NAMALWA (cell line): ENCODE measurements at regions not wholly inside any gene's neighbourhood (a gene's known extent, or its start where the extent isn't known, plus 50 kb on each side); places are given as distances from the start of the nearest gene placed in this dataset.
"Not testable (repeated sequence)": the region's sequence is repeated elsewhere in the genome, so short reads cannot be mapped to it uniquely, and the experiment has no call there.

ENCODE experiments used
- DNase-seq: peaks from one replicate; pipeline ENCODE4 v3.0.0-alpha.2; 2015; ENCODE audit warnings: low spot score

DNA sequence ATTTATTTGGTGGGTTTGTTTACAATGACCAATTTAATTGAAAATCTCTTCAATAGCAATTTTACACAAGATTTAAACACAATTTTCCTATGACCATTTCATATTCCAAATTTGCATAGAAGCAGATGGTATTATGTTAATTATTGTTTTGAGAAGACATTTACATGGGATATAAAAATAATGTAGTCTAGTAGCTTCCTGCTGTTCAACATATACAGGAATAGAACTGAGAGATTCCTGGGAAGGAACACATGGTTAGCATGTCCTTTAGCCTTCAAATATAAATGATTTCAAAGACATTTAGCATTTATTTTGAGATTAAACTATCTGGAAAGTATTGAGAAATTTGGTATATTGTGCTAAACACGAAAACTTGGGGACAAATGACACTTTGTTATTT is 129.6 kb downstream of the KCNE4 start:
- DNase-seq: no peak

GRCh38 chr2:223182356-223182755 is 130.4 kb downstream of the KCNE4 start:
- no peak for DNase-seq

DNA sequence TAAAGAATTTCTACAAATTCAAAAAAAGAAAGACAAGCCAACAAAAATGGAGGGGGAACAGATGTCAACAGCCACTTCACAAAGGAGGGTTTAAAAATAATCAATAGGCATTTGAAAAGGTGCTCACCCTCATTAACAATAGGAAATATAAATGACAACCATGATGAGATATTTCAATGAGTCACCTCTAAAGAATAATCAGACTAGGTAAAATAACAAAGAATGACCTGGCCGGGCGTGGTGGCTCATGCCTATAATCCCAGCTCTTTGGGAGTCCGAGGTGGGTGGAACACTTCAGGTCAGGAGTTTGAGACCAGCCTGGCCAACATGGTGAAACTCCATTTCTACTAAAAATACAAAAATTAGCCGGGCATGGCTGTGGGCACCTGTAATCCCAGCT is 133.6 kb downstream of the KCNE4 start:
- DNase-seq: no peak

- DNase-seq: no peak
These were observed 135.3 kb downstream of the KCNE4 start for GRCh38 chr2:223187256-223187655.

- DNase-seq: not testable (repeated sequence)
These were observed 138.7 kb downstream of the KCNE4 start for GRCh38 chr2:223190561-223191206.

- DNase-seq: no peak
These were observed 144.3 kb downstream of the KCNE4 start for GRCh38 chr2:223196331-223196730.

DNA sequence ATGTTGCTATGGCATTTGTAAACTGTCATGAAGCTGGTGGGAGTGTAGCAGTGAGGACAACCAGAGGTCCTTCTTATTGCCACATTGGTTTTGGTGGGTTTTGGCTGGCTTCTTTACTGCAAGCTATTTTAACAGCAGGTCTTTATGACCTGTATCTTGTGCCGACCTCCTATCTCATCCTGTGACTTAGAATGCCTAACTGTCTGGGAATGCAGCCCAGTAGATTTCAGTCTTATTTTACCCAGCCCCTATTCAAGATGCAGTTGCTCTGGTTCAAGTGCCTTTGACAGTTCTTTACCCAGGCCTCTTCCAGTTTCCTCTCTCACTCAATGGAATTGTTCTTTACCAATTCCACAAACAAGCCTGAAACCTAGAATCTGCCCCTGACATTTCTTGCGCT is 145.1 kb downstream of the KCNE4 start:
- DNase-seq: no peak

DNA sequence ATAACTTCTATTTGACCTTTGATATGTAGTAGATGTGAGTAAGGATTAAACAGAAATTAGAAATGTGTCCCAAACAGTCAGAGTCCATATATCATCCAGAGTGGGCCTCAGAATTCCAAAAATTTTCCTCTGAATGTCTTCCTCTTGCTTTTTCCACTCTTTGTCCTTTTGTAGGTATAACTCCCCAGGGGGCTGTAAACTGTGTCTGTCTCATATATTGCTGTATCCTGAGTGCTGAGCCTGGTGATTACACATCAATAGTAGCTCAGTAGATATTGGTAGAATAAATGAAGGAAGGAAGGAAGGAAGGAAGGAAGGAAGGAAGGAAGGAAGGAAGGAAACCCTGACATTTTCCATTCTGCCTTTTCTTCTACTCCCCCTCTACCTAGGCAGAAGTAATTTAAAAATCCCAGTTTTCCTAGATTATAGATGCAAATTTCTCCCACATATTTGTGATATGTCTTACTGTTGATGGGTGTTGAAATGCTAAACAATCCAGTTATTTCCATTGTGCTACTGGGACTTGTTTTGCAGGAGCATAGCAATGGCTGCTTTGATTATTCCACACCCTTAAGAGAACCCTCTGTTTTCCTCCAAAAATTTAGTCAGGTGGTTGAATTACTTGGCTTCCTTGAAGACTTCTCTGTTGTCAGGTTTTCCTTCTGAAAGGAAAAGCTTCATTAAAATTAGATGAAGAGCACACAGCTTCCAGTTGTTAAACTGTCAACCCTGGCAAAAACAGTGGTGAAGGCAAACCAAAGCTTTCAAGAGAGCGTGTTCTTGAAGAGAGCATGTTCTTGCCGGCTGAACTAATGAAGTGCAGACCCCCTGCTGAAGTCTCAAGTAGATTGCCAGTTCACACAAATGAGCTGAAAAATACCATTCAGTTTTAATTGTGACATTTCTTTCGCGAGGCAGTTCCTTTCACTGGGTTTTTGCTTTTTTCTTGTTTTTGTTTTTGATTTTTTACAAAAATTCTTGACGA is 147.8 kb downstream of the KCNE4 start:
- DNase-seq: no peak

GRCh38 chr2:223203971-223204929 is 152.3 kb downstream of the KCNE4 start:
- no peak for DNase-seq

- DNase-seq: no peak
These were observed 158.5 kb downstream of the KCNE4 start for GRCh38 chr2:223210489-223210888.

DNA sequence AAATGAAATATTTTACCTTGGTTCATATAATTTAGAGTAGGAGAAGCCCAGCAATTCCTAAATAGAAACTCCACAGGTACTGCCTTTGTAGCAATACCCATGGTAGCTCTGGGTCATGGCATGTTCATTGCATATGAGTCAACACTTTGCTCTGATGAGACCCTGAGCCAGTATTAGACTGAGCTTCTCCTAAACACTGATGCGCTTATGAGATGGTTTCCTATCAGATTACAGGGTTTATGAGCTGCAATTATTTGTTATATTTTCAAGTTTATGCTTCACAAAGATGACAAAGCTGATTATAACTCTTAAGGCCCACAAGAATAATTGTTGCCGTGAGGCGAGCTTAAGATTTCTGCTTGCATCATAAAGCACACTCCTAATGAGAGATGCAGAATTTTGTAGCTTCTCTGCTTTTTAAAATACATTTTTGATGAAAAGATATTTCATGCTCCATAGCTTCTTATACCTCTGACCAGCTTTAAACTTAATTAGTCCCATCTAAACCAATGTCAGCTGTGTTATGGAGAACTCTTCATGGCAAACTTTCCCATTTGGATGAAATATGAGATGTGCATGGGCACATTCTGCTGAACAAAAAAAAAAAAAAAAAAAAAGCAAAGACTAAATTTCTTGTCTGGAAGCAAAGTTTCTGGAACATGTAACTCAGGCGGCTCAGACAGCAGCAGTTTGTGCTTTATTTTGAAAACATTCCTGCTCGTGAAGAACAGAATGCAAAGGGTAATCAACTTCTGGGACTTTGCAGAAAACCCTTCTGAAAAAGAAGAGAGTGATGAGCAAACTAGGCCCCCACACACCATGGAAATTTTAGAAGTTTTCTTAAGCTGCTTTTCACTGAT is 162.6 kb downstream of the KCNE4 start:
- DNase-seq: no peak

DNA sequence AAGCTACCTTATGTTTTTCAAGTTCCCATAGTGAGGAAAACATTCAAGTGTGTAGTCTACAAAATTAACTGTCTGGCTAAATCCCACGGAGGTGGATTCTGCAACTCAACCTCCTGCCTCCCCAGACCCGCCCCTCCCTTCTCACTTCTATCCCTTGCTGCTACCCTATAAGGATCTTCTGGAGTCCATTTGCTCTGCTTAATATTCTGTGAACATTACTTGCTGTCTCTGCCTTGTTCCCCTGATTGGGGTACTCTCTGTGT is 163.2 kb downstream of the KCNE4 start:
- DNase-seq: no peak

DNA sequence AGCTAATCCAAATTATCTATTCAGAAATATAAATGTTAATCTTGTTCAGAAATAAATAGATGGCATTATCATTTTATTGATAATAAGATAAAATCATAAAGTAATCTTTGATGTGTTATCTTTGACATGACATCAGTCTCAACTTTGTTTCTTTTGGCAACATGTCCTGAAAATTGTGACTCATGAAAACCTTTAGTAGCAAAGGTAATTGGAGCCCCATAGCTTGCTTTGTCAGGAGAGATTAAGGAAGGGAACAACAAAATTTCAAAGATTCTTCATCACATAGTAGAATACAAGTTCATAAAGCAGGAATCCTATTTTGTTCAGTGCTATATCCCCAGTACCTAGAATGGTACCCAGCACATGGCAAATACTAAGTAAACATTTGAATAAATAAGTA is 165.4 kb downstream of the KCNE4 start:
- no peak for DNase-seq

GRCh38 chr2:223218587-223219178 is 166.7 kb downstream of the KCNE4 start:
- DNase-seq: no peak

GRCh38 chr2:223219872-223220657 is 168.1 kb downstream of the KCNE4 start:
- no peak for DNase-seq

DNA sequence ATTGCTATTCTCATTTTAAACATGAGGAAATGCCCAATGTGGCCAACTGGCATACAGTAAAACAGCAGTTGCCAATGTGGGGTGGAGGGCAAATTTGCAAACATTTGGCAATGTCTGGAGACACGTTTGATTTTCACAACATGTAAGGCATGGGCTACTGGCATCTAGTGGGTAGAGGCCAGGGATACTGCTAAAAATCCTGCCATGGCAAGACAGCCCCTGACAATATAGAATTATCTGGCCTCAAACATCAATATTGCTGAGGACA is 168.6 kb downstream of the KCNE4 start:
- no peak for DNase-seq

DNA sequence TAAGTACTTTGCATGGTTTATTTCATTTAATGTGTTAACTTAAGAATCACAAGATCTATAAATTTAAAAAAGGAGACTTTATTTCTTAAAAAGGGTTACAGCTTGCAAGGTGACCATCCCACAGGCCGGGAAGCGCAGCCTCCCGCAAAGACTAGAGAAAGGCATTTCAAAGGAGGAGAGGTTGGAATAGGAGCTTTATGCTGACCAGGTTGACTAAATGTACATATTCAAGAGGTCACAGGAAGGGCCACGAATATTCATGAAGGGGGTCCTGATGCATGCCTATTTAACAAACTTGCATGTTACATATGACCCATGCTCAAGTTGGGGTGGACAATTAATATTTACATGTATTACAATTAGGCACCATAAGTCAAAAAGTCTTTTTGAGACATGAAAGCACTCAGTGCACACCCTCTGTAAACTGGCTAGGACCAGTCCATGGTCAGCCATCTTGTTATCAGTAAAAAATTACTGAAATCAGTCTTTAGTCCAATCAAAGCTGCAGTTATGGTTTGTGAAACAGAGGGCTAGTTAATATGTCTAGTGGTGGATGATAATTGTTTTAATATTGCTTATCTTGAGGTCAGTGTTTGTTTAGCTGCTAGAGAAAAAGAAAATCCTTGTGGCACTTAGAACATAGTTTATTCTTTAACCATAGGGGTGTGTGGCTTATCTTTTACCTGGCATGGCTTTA is 169.3 kb downstream of the KCNE4 start:
- DNase-seq: no peak

- DNase-seq: no peak
These were observed 170.4 kb downstream of the KCNE4 start for GRCh38 chr2:223222397-223222796.

GRCh38 chr2:223223156-223223555 is 171.2 kb downstream of the KCNE4 start:
- no peak for DNase-seq

DNA sequence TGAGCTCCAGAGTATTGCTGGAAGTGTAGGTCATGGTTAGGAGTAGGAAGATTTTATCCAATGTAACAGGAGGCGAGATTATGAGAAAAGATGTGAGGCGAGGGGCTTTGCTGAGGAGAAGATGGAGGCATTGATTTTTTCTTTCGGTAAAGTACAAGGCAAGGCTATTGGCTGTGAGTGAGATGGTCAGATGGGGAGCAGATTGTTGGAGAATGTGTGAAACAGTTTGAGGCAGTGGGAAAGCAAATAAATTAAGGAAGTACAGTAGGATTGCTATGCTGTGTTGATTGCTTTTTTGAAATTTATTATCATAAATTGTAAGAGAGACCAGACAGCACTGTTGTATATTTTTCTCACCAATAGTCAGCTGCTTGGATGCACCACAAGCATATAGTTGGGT is 173.3 kb downstream of the KCNE4 start:
- no peak for DNase-seq
